HEK293T (cell line): ENCODE measurements at regions not wholly inside any gene's neighbourhood (a gene's known extent, or its start where the extent isn't known, plus 50 kb on each side); places are given as distances from the start of the nearest gene placed in this dataset.

Source experiments
- CTCF ChIA-PET: fragments of 350-600 bp; formaldehyde crosslinking; extraction: SDS; loops from one replicate; lab custom pipeline; 2021; ENCODE audit warnings: antibody characterized with exemption, inconsistent platforms; lab: Yijun Ruan, JAX
- POLR2A ChIA-PET: fragments of 350-600 bp; formaldehyde crosslinking; extraction: SDS; loops from one replicate; lab custom pipeline; 2020; ENCODE audit warnings: antibody characterized with exemption, inconsistent platforms; lab: Yijun Ruan, JAX
- DNase-seq: peaks from one replicate; pipeline ENCODE4 v3.0.0; 2012; ENCODE audit warnings: mixed read lengths; ENCODE audit errors: extremely low spot score
- ARNT ChIP-seq: fragments of 450-650 bp; IDR thresholded peaks from 2 replicates; pipeline ENCODE4 v1.6.1; 2017; ENCODE audit warnings: mild to moderate bottlenecking
- BHLHE40 ChIP-seq: fragments of 450-650 bp; IDR thresholded peaks from 2 replicates; pipeline ENCODE4 v1.6.1; 2016; ENCODE audit warnings: mild to moderate bottlenecking, moderate library complexity, borderline replicate concordance
- CTBP1 ChIP-seq: fragments of 450-650 bp; IDR thresholded peaks from 2 replicates; pipeline ENCODE4 v1.6.1; 2016; ENCODE audit warnings: borderline replicate concordance
- ELF4 ChIP-seq: fragments of 450-650 bp; IDR thresholded peaks from 2 replicates; pipeline ENCODE4 v1.6.1; 2017; ENCODE audit warnings: antibody characterized with exemption
- FOXA1 ChIP-seq: fragments of 450-650 bp; IDR thresholded peaks from 2 replicates; pipeline ENCODE4 v1.6.1; 2016; ENCODE audit warnings: mild to moderate bottlenecking
- FOXK2 ChIP-seq: fragments of 450-650 bp; IDR thresholded peaks from 2 replicates; pipeline ENCODE4 v1.6.1; 2016; ENCODE audit warnings: mild to moderate bottlenecking
- FOXM1 ChIP-seq: fragments of 450-650 bp; IDR thresholded peaks from 2 replicates; pipeline ENCODE4 v1.6.1; 2017; ENCODE audit warnings: mild to moderate bottlenecking, borderline replicate concordance
- HDGF ChIP-seq: fragments of 450-650 bp; IDR thresholded peaks from 2 replicates; pipeline ENCODE4 v1.6.1; 2017; ENCODE audit warnings: antibody characterized with exemption, borderline replicate concordance
- L3MBTL2 ChIP-seq: fragments of 450-650 bp; conservative IDR thresholded peaks from 2 replicates; pipeline ENCODE4 v1.6.1; 2016; ENCODE audit warnings: mild to moderate bottlenecking
- LEF1 ChIP-seq: fragments of 450-650 bp; IDR thresholded peaks from 2 replicates; pipeline ENCODE4 v1.6.1; 2017; ENCODE audit warnings: mild to moderate bottlenecking, borderline replicate concordance
- NFRKB ChIP-seq: fragments of 450-650 bp; IDR thresholded peaks from 2 replicates; pipeline ENCODE4 v1.6.1; 2016; ENCODE audit warnings: mild to moderate bottlenecking, moderate library complexity
- SP1 ChIP-seq: fragments of 450-650 bp; IDR thresholded peaks from 2 replicates; pipeline ENCODE4 v1.6.1; 2017
- SUZ12 ChIP-seq: fragments of 450-650 bp; IDR thresholded peaks from 2 replicates; pipeline ENCODE4 v1.6.1; 2016; ENCODE audit warnings: mild to moderate bottlenecking
- TARDBP ChIP-seq: fragments of 450-650 bp; IDR thresholded peaks from 2 replicates; pipeline ENCODE4 v1.6.1; 2016
- ZNF384 ChIP-seq: fragments of 450-650 bp; IDR thresholded peaks from 2 replicates; pipeline ENCODE4 v1.6.1; 2016
- TF ChIP-seq, protein P1 (sequence below): fragments of 450-650 bp; IDR thresholded peaks from 2 replicates; pipeline ENCODE4 v1.6.1; 2016

DNA sequence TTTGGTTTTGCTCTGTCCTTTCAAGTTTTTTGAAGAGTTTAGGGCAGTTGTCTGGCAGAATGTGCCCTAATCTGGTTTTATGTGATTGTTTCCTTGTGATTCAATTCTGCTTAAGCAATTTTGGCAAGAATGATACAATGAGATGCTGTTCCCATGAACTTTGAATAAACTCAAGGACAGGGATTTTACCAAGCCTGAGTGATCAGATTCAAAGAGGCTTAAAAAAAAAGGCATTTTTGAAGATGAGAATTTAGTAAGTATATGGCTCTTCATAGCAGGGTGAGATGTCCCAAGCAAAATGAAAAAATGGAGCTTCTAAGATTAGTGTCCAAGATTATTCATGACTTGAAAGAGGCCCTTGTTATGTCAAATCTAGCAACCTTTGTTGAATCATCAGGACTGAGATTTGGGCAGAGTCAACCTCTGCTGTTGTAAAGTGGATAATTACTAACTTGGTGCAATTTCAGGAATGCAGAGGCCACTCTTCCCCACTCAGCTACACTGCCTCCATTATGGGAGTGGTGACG is 180.6 kb upstream of the NUDT4 start:
- POLR2A ChIA-PET = interaction anchor here (0.6 kb wide), 1 partner anchor 11 kb away, joined by 3 read pairs; no protein-coding TSS in a partner anchor
- DNase-seq = no peak
- CTCF ChIA-PET = no interaction called here
- TF ChIP-seq CTBP1 (no peak), L3MBTL2 (no peak), LEF1 (no peak), ARNT (no peak), SP1 (no peak), TARDBP (no peak), FOXM1 (no peak)

GRCh38 chr12:93198086-93198485 is 179.6 kb upstream of the NUDT4 start:
- TF ChIP-seq CTBP1 = no peak
- ChIA-PET CTCF (no interaction called here), POLR2A (no interaction called here)
- DNase-seq = no peak

DNA sequence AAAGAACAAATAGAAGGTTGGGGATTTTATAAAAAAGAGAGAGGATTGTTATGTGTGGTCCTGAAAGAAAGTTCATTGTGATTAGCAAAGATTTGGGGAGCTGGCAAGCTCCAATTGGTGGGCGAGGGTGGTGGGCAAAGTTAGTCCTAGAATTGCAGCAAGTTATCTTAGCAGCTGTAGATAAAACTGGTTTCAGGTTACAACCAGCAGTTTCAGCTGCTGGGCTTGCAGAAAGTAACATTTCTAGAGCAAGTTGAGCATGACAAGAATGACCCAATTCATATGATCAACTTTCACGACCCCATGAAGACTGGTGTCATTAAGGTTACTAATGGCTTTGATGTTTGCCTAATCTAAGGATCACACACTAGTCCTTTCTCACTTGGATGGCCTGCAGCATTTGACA is 177.9 kb upstream of the NUDT4 start:
- POLR2A ChIA-PET = interaction anchor here (1.0 kb wide), 1 partner anchor 11 kb away, joined by 3 read pairs; no protein-coding TSS in a partner anchor
- CTCF ChIA-PET = interaction anchor here (0.7 to 0.8 kb wide), 2 partner anchors 212 to 372 kb away, joined by 3 read pairs; no protein-coding TSS in a partner anchor
- no peak for DNase-seq
- TF ChIP-seq SUZ12 (no peak), FOXM1 (no peak), SP1 (no peak), LEF1 (no peak), L3MBTL2 (no peak), ARNT (no peak), ELF4 (no peak), CTBP1 (no peak), BHLHE40 (no peak), FOXK2 (no peak), NFRKB (no peak), FOXA1 (no peak), HDGF (no peak)
- TF ChIP-seq, protein P1, sequence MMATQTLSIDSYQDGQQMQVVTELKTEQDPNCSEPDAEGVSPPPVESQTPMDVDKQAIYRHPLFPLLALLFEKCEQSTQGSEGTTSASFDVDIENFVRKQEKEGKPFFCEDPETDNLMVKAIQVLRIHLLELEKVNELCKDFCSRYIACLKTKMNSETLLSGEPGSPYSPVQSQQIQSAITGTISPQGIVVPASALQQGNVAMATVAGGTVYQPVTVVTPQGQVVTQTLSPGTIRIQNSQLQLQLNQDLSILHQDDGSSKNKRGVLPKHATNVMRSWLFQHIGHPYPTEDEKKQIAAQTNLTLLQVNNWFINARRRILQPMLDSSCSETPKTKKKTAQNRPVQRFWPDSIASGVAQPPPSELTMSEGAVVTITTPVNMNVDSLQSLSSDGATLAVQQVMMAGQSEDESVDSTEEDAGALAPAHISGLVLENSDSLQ = no peak

GRCh38 chr12:93200291-93200917 is 177.3 kb upstream of the NUDT4 start:
- TF ChIP-seq SUZ12 (no peak), NFRKB (no peak), TARDBP (no peak), L3MBTL2 (no peak), FOXM1 (no peak), ZNF384 (no peak)
- ChIA-PET POLR2A (no interaction called here), CTCF (interaction anchor here (0.7 to 0.8 kb wide), 2 partner anchors 213 to 373 kb away, joined by 3 read pairs; no protein-coding TSS in a partner anchor)
- no peak for DNase-seq

- DNase-seq = no peak
- TF ChIP-seq FOXA1 (no peak), ARNT (no peak), ZNF384 (no peak), LEF1 (no peak), CTBP1 (no peak), TARDBP (no peak), SUZ12 (no peak), ELF4 (no peak), FOXK2 (no peak)
- TF ChIP-seq, protein P1 = no peak
- ChIA-PET CTCF (no interaction called here), POLR2A (no interaction called here)
Measured at GRCh38 chr12:93201990-93202389, 175.7 kb upstream of the NUDT4 start.

- ChIA-PET CTCF (no interaction called here), POLR2A (no interaction called here)
- no peak for TF ChIP-seq NFRKB
- TF ChIP-seq FOXA1 = no peak
- TF ChIP-seq LEF1 = no peak
- TF ChIP-seq TARDBP = no peak
- TF ChIP-seq ARNT = no peak
- TF ChIP-seq ZNF384 = no peak
- no peak for TF ChIP-seq HDGF
- TF ChIP-seq ELF4 = no peak
- TF ChIP-seq, protein P1 = no peak
- no peak for TF ChIP-seq FOXM1
- TF ChIP-seq BHLHE40 = no peak
- no peak for TF ChIP-seq FOXK2
- DNase-seq = no peak
Measured at GRCh38 chr12:93202688-93203087, 175.0 kb upstream of the NUDT4 start.
